IMR-90 (cell line): ENCODE measurements at regions not wholly inside any gene's neighbourhood (a gene's known extent, or its start where the extent isn't known, plus 50 kb on each side); places are given as distances from the start of the nearest gene placed in this dataset.

Experiments
- BHLHE40 ChIP-seq: fragments of 150-350 bp; IDR thresholded peaks from 2 replicates; pipeline ENCODE4 v1.6.1; 2016; ENCODE audit warnings: mild to moderate bottlenecking, low read depth, low read length
- CEBPB ChIP-seq: IDR thresholded peaks from 2 replicates; pipeline ENCODE4 v1.6.1; 2012; ENCODE audit warnings: low read depth, low read length, improper control_type of control experiment
- CHD1 ChIP-seq: IDR thresholded peaks from 2 replicates; pipeline ENCODE4 v1.6.1; 2012; ENCODE audit warnings: low read depth, low read length, improper control_type of control experiment
- CTCF ChIP-seq: conservative IDR thresholded peaks from 2 replicates; pipeline ENCODE4 v1.5.1; 2012; ENCODE audit warnings: mild to moderate bottlenecking, low read depth, low read length, improper control_type of control experiment
- MAZ ChIP-seq: IDR thresholded peaks from 2 replicates; pipeline ENCODE4 v1.6.1; 2012; ENCODE audit warnings: low read depth, mild to moderate bottlenecking, low read length, improper control_type of control experiment, moderate library complexity, borderline replicate concordance
- POLR2A ChIP-seq: IDR thresholded peaks from 2 replicates; pipeline ENCODE4 v1.6.1; 2012; ENCODE audit warnings: mild to moderate bottlenecking, low read depth, low read length
- RAD21 ChIP-seq: IDR thresholded peaks from 2 replicates; pipeline ENCODE4 v1.6.1; 2012; ENCODE audit warnings: low read length, improper control_type of control experiment
- RCOR1 ChIP-seq: IDR thresholded peaks from 2 replicates; pipeline ENCODE4 v1.6.1; 2012; ENCODE audit warnings: mild to moderate bottlenecking, low read length, improper control_type of control experiment; ENCODE audit not compliant: insufficient replicate concordance
- SMC3 ChIP-seq: fragments of 150-350 bp; IDR thresholded peaks from 2 replicates; pipeline ENCODE4 v1.6.1; 2016; ENCODE audit warnings: low read depth, mild to moderate bottlenecking, antibody characterized with exemption, low read length, moderate library complexity

- TF ChIP-seq BHLHE40 (no peak), CTCF (no peak), SMC3 (no peak), MAZ (no peak), POLR2A (no peak), CHD1 (no peak), RAD21 (no peak), CEBPB (no peak), RCOR1 (no peak)
Measured at GRCh38 chr15:24078310-24079029, 391.4 kb upstream of the NDN start.
